ENCODE measurements at regions not wholly inside any gene's neighbourhood (a gene's known extent, or its start where the extent isn't known, plus 50 kb on each side); places are given as distances from the start of the nearest gene placed in this dataset.

GRCh38 chr3:43857361-43858293 is 166.9 kb downstream of the ABHD5 start:
- Mint-ChIP-seq H3K4me1 (peaks cover 31% of the 10 kb centered on the region), H3K4me3 (peak overlapping the region; percentile 6; the same call in 2 of the 3 replicates), H3K9me3 (no peaks in the 10 kb centered on the region), H3K36me3 (ENCODE audit: low read depth) (no peaks in the 10 kb centered on the region), H3K27me3 (ENCODE audit: insufficient read depth, low read depth, poor library complexity) (peaks cover 21% of the 10 kb centered on the region), H3K27ac (no peak overlapping the region; the same call in 1 of the 2 replicates)
- peak overlapping the region; percentile 36; the same call in 1 of the 2 replicates for H3K4me3 ChIP-seq
- peaks cover 13% of the 10 kb centered on the region for H3K4me1 ChIP-seq (ENCODE audit: insufficient read depth)
- peak overlapping the region; percentile 85 for H2AFZ ChIP-seq
- H3K36me3 ChIP-seq (ENCODE audit: insufficient read depth) = no peaks in the 10 kb centered on the region
- no peaks in the 10 kb centered on the region for H3K79me2 ChIP-seq (replicated peaks; ENCODE audit: insufficient read depth)
- DNase-seq (ENCODE audit: low spot score) (no peak), ATAC-seq (no peak; the same call in 2 of the 3 replicates)
- H3K27me3 ChIP-seq (ENCODE audit: insufficient read depth) = no peaks in the 10 kb centered on the region
- no peaks in the 10 kb centered on the region for H3F3A ChIP-seq (replicated peaks; ENCODE audit: low read depth)
- H3K9me2 ChIP-seq (ENCODE audit: insufficient read depth) = 0 out of 2 replicates have a peak, but pooled peaks cover 4% of the 10 kb centered on the region
- H3K27ac ChIP-seq (ENCODE audit: low read depth) = no peak overlapping the region
- peak overlapping the region; percentile 71; the same call in 1 of the 2 replicates for H3K4me2 ChIP-seq
- H4K20me1 ChIP-seq (replicated peaks; ENCODE audit: insufficient read depth) = no peaks in the 10 kb centered on the region
- TF ChIP-seq EZH2 (IDR thresholded peaks at IDR 0.05; ENCODE audit: low read depth, unreplicated experiment) (no peak), CTCF (conservative IDR thresholded peaks at IDR 0.05; ENCODE audit: low read depth in 2 of 2) (no peak), ZNF331 (CRISPR knock-in tag; IDR thresholded peaks at IDR 0.05; ENCODE audit: low read depth) (no peak), EZH2phosphoT487 (IDR thresholded peaks at IDR 0.05; ENCODE audit: unreplicated experiment) (no peak), JUNB (IDR thresholded peaks at IDR 0.05; ENCODE audit: unreplicated experiment) (no peak), POLR2AphosphoS5 (IDR thresholded peaks at IDR 0.05; ENCODE audit: low read depth) (no peak), REST (IDR thresholded peaks at IDR 0.05; ENCODE audit: unreplicated experiment) (no peak), ETS1 (IDR thresholded peaks at IDR 0.05) (no peak), STAT1 (IDR thresholded peaks at IDR 0.05; ENCODE audit: unreplicated experiment) (no peak)
